Activated CD4-positive, alpha-beta T cell treated with anti-CD3 and anti-CD28 coated beads, Interleukin-2, amount 10 ng/mL, durations not matched to agents 7 days and 5 days (primary cell): ENCODE measurements at regions not wholly inside any gene's neighbourhood (a gene's known extent, or its start where the extent isn't known, plus 50 kb on each side); places are given as distances from the start of the nearest gene placed in this dataset.

Experiments
- CTCF ChIA-PET: fragments of 350-600 bp; sonication (Branson Sonifier 250); formaldehyde crosslinking; loops from one replicate; lab custom pipeline; 2021; ENCODE audit warnings: antibody characterized with exemption; lab: Charles Lee
- POLR2A ChIA-PET: fragments of 350-600 bp; sonication (Branson Sonifier 250); formaldehyde crosslinking; loops from one replicate; lab custom pipeline; 2021; ENCODE audit warnings: antibody characterized with exemption; lab: Charles Lee
- DNase-seq: peaks from one replicate; pipeline ENCODE4 v3.0.0-alpha.2; 2020
- H3K27ac Mint-ChIP-seq: one replicate; pipeline ENCODE4 v1.8.0; 2021; ENCODE audit warnings: mild to moderate bottlenecking, moderate library complexity, mixed read lengths
- H3K27me3 Mint-ChIP-seq: one replicate; pipeline ENCODE4 v1.8.0; 2021; ENCODE audit warnings: mixed read lengths
- H3K36me3 Mint-ChIP-seq: one replicate; pipeline ENCODE4 v1.8.0; 2021; ENCODE audit warnings: low read depth, mixed read lengths
- H3K4me1 Mint-ChIP-seq: one replicate; pipeline ENCODE4 v1.8.0; 2021; ENCODE audit warnings: mixed read lengths
- H3K4me3 Mint-ChIP-seq: one replicate; pipeline ENCODE4 v1.8.0; 2021; ENCODE audit warnings: mild to moderate bottlenecking, moderate library complexity, mixed read lengths
- H3K9me3 Mint-ChIP-seq: one replicate; pipeline ENCODE4 v1.8.0; 2021; ENCODE audit warnings: mixed read lengths

GRCh38 chr22:27089264-27089663, 431.9 kb downstream of the MIAT start:
- ChIA-PET POLR2A (no interaction called here), CTCF (no interaction called here)
- no peak for DNase-seq
- no peak overlapping the region for H3K4me3 Mint-ChIP-seq
- H3K27me3 Mint-ChIP-seq = no peaks in the 10 kb centered on the region
- H3K27ac Mint-ChIP-seq = no peak overlapping the region
- no peaks in the 10 kb centered on the region for H3K4me1 Mint-ChIP-seq
- no peaks in the 10 kb centered on the region for H3K36me3 Mint-ChIP-seq
- no peaks in the 10 kb centered on the region for H3K9me3 Mint-ChIP-seq

- DNase-seq = no peak
- H3K4me3 Mint-ChIP-seq = no peak overlapping the region
- H3K4me1 Mint-ChIP-seq = no peaks in the 10 kb centered on the region
- H3K9me3 Mint-ChIP-seq = no peaks in the 10 kb centered on the region
- CTCF ChIA-PET = no interaction called here
- H3K27ac Mint-ChIP-seq = no peak overlapping the region
- no peaks in the 10 kb centered on the region for H3K27me3 Mint-ChIP-seq
- POLR2A ChIA-PET = no interaction called here
- H3K36me3 Mint-ChIP-seq = no peaks in the 10 kb centered on the region
These were observed 433.2 kb downstream of the MIAT start for GRCh38 chr22:27090611-27091011.

GRCh38 chr22:27093422-27093821, 436.0 kb downstream of the MIAT start:
- DNase-seq = no peak
- Mint-ChIP-seq H3K27me3 (no peaks in the 10 kb centered on the region), H3K9me3 (no peaks in the 10 kb centered on the region), H3K4me3 (no peak overlapping the region), H3K4me1 (no peaks in the 10 kb centered on the region), H3K36me3 (no peaks in the 10 kb centered on the region), H3K27ac (no peak overlapping the region)
- ChIA-PET POLR2A (no interaction called here), CTCF (no interaction called here)

DNA sequence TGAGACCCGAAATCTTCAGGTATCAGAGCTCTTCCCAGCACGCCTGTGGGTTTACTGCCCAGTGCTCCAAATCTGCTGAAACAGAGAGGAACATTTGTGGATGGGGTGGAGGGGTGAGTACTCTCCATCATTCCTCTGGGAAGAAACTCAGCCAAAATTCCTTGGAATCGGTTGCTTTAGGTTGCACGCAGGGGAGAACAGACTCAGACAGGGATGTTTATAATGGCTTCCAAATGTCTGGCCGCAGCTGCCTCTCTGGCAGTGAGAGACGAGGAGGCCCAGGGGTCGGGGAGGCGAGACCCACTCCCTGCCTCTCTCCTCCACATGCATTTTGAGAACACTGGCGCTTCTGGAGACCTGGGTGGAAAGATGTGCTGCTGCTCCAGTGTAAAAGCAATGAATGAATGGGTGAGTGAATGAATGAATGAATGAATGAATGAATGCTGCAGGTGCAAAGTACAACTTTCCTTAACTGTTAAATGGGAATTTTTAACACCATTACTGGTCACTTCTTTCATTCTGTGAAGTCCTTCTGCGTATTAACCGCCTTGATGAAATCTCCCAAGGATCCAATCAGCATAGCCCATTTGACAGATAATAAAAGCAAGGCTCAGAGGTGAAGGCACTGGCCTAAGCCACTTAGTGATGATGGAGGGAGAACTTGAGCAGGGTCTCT, 437.4 kb downstream of the MIAT start:
- POLR2A ChIA-PET = no interaction called here

GRCh38 chr22:27097506-27097905, 440.1 kb downstream of the MIAT start:
- no peak for DNase-seq
- Mint-ChIP-seq H3K27ac (no peak overlapping the region), H3K36me3 (no peaks in the 10 kb centered on the region), H3K27me3 (peaks cover 20% of the 10 kb centered on the region), H3K4me3 (no peak overlapping the region), H3K4me1 (no peaks in the 10 kb centered on the region), H3K9me3 (no peaks in the 10 kb centered on the region)
- POLR2A ChIA-PET = no interaction called here
- CTCF ChIA-PET = no interaction called here

More for the DNA sequence above, 437.4 kb downstream of the MIAT start:
- no peaks in the 10 kb centered on the region for H3K36me3 Mint-ChIP-seq
- no peak overlapping the region for H3K4me3 Mint-ChIP-seq
- H3K4me1 Mint-ChIP-seq = no peaks in the 10 kb centered on the region
- no peaks in the 10 kb centered on the region for H3K27me3 Mint-ChIP-seq
- no peaks in the 10 kb centered on the region for H3K9me3 Mint-ChIP-seq
- DNase-seq = no peak
- no peak overlapping the region for H3K27ac Mint-ChIP-seq
- CTCF ChIA-PET = no interaction called here

- DNase-seq = no peak
- Mint-ChIP-seq H3K4me1 (no peaks in the 10 kb centered on the region), H3K9me3 (no peaks in the 10 kb centered on the region), H3K4me3 (no peak overlapping the region), H3K36me3 (no peaks in the 10 kb centered on the region), H3K27me3 (peaks cover 20% of the 10 kb centered on the region), H3K27ac (no peak overlapping the region)
- CTCF ChIA-PET = no interaction called here
- POLR2A ChIA-PET = no interaction called here
These were observed 440.5 kb downstream of the MIAT start for GRCh38 chr22:27097933-27098332.

- no peaks in the 10 kb centered on the region for H3K36me3 Mint-ChIP-seq
These were observed 442.7 kb downstream of the MIAT start for GRCh38 chr22:27099946-27100722.

GRCh38 chr22:27100789-27101188, 443.4 kb downstream of the MIAT start:
- Mint-ChIP-seq H3K9me3 (no peaks in the 10 kb centered on the region), H3K4me3 (no peak overlapping the region), H3K4me1 (no peaks in the 10 kb centered on the region), H3K27ac (no peak overlapping the region), H3K36me3 (no peaks in the 10 kb centered on the region), H3K27me3 (peaks cover 22% of the 10 kb centered on the region)
- ChIA-PET POLR2A (no interaction called here), CTCF (no interaction called here)
- DNase-seq = no peak

More at GRCh38 chr22:27099946-27100722, 442.7 kb downstream of the MIAT start:
- no peak for DNase-seq
- Mint-ChIP-seq H3K4me3 (no peak overlapping the region), H3K27ac (no peak overlapping the region), H3K27me3 (peaks cover 22% of the 10 kb centered on the region), H3K4me1 (no peaks in the 10 kb centered on the region), H3K9me3 (no peaks in the 10 kb centered on the region)
- CTCF ChIA-PET = no interaction called here
- POLR2A ChIA-PET = no interaction called here

- no peak for DNase-seq
- no peaks in the 10 kb centered on the region for H3K9me3 Mint-ChIP-seq
- H3K4me1 Mint-ChIP-seq = no peaks in the 10 kb centered on the region
- no peak overlapping the region for H3K4me3 Mint-ChIP-seq
- no peaks in the 10 kb centered on the region for H3K36me3 Mint-ChIP-seq
- no peak overlapping the region for H3K27ac Mint-ChIP-seq
- POLR2A ChIA-PET = no interaction called here
- CTCF ChIA-PET = no interaction called here
- peaks cover 22% of the 10 kb centered on the region for H3K27me3 Mint-ChIP-seq
These were observed 443.9 kb downstream of the MIAT start for GRCh38 chr22:27101288-27101687.

DNA sequence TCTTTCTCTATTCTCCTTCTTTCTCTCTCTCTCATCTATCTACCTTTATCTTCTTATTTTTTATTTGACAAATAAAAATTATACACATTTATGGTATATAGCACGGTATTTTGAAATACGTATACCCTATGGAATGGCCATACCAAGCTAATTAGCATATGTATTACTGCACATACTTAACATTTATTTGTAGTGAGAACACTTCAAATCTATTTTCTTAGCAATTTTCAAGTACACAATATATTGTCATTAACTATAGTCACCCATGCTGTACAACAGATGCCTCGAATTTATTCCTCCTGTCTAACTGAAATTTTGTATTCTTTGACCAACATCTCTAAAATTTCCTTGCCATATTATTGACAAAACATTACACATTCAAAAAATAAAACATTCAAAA, 447.1 kb downstream of the MIAT start:
- H3K27me3 Mint-ChIP-seq = peaks cover 22% of the 10 kb centered on the region
- ChIA-PET POLR2A (no interaction called here), CTCF (no interaction called here)
- DNase-seq = no peak
- H3K4me1 Mint-ChIP-seq = no peaks in the 10 kb centered on the region
- peaks cover 6% of the 10 kb centered on the region for H3K9me3 Mint-ChIP-seq
- no peaks in the 10 kb centered on the region for H3K36me3 Mint-ChIP-seq
- H3K27ac Mint-ChIP-seq = no peak overlapping the region
- no peak overlapping the region for H3K4me3 Mint-ChIP-seq

DNA sequence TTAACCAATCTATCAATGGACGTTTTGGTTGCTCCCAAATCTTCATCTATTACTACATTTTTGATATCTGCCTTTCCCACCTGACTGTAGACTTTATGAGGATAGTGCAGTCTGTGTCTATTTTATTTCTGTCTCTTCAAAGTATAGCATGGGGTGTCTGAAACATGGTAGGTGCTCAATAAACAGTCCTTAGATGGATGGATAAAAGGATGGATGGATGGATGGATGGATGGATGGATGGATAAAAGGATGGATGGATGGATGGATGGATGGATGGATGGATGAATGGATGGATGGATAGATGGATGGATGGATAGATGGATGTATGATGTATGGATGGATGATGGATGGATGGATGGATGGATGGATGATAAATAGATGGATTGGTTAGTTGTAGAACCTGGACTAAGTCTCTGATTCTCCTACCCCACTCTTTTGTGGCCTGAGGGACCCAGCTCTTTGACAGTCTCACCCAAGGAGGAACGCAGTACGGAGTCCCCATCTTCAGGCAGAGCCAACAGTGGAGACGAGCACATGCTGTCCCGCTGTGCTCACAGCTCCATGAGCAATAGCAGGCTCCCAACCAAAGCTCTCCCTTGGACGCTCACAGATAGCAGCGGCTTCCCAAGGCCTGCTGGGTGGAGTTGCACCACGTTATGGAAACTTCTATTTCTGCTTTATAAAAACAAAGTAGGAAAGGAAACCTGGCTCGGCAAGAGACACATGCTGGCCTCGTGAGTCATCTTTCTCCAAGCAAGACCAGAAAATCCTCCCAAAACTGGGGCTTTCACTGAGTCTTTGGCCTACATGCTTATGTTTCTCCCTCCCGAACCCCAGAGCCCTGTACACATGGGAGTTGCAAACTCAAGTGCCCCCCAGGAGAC, 448.0 kb downstream of the MIAT start:
- Mint-ChIP-seq H3K27me3 (peaks cover 16% of the 10 kb centered on the region), H3K4me1 (no peaks in the 10 kb centered on the region), H3K36me3 (no peaks in the 10 kb centered on the region), H3K27ac (no peak overlapping the region), H3K9me3 (peaks cover 6% of the 10 kb centered on the region), H3K4me3 (no peak overlapping the region)
- ChIA-PET CTCF (no interaction called here), POLR2A (no interaction called here)
- no peak for DNase-seq

DNA sequence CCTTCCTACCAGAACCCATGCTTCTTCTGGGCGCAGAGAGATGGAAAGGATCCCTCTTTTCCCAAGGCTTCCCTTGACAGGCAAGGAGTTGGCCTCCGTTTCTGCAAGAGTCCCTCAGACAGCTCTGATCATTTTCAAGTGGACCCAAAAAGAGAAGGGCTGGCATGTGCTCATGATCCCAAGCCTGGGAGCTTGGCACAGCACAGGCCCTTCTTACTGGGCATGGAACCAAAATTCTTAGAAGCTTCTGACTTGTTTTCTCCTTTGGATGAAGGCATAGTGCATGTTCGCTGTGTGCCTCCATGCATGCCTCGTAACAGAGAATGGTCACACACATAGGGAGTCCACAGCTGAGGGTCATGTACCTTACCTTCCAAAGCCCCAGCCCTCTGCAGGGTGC, 449.6 kb downstream of the MIAT start:
- H3K27ac Mint-ChIP-seq = no peak overlapping the region
- H3K36me3 Mint-ChIP-seq = no peaks in the 10 kb centered on the region
- peaks cover 6% of the 10 kb centered on the region for H3K9me3 Mint-ChIP-seq
- ChIA-PET CTCF (no interaction called here), POLR2A (no interaction called here)
- peaks cover 1% of the 10 kb centered on the region for H3K27me3 Mint-ChIP-seq
- no peaks in the 10 kb centered on the region for H3K4me1 Mint-ChIP-seq
- H3K4me3 Mint-ChIP-seq = no peak overlapping the region
- no peak for DNase-seq

GRCh38 chr22:27107386-27107785, 450.0 kb downstream of the MIAT start:
- H3K4me1 Mint-ChIP-seq = no peaks in the 10 kb centered on the region
- H3K36me3 Mint-ChIP-seq = no peaks in the 10 kb centered on the region
- peaks cover 1% of the 10 kb centered on the region for H3K27me3 Mint-ChIP-seq
- H3K9me3 Mint-ChIP-seq = peaks cover 6% of the 10 kb centered on the region
- POLR2A ChIA-PET = no interaction called here
- H3K27ac Mint-ChIP-seq = no peak overlapping the region
- CTCF ChIA-PET = no interaction called here
- H3K4me3 Mint-ChIP-seq = no peak overlapping the region
- no peak for DNase-seq
